GM18511 (cell line): ENCODE measurements at regions not wholly inside any gene's neighbourhood (a gene's known extent, or its start where the extent isn't known, plus 50 kb on each side); places are given as distances from the start of the nearest gene placed in this dataset.
"Not testable (repeated sequence)": the region's sequence is repeated elsewhere in the genome, so short reads cannot be mapped to it uniquely, and the experiment has no call there.

Experiments used
- ATAC-seq: cut with Tn5 transposase; IDR thresholded peaks from one replicate; pipeline ENCODE4 v1.9.1; 2021; ENCODE audit warnings: mild to moderate bottlenecking, moderate library complexity; ENCODE audit not compliant: unreplicated experiment

DNA sequence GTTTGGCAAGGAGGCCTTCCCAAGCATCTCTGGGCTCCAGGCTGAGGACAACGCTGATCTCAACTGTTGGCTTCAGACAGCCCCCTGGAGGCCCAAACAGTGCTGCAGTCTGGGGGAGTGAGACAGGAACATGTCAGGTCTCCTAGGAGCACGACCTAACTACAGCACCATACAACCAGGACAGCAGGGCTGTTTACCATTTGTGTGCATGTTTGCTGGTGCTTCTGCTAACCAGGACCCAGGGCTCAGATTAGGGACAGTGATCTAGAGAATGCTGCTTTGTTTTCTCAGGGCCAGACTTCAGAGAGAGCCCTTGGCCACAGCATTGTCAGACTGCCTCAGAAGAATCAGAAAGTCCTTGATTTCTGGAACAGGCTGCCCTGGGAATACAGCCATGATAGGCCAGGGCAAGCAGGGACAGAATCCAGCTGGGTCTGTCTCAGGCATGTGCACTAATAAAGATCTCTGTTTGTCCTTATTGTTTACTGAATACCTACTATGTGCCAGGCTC is 126.5 kb downstream of the VPREB1 start:
- no peak for ATAC-seq

- no peak for ATAC-seq
Measured at GRCh38 chr22:22372086-22372485, 127.5 kb downstream of the VPREB1 start.

- no peak for ATAC-seq
Measured at GRCh38 chr22:22374163-22374562, 129.6 kb downstream of the VPREB1 start.

- ATAC-seq, result no peak
Measured at GRCh38 chr22:22374579-22374978, 130.0 kb downstream of the VPREB1 start.

GRCh38 chr22:22375576-22376351 is 131.2 kb downstream of the VPREB1 start:
- ATAC-seq, result no peak

- no peak for ATAC-seq
Measured at GRCh38 chr22:22376352-22376706, 131.7 kb downstream of the VPREB1 start.

DNA sequence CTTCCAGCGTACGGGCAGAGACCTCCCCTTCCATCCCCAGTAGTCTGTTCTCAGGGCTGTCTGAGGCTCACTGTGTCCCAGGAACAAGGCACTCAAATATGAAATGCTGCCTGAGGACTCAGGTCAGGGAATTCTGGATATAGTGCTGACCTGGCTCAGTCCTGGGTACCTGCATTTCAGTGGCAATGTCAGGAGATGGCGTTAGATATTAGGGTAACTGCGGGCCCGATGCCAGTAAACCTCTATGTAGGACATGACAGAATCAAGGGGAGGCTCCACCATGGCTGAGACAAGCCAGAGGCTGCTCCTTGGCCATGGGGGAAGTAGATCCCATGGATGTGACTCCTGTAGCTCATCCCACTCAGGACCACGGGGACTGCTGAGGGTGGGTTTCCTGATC is 131.7 kb downstream of the ZNF280B start:
- ATAC-seq, result not testable (repeated sequence)

GRCh38 chr22:22377335-22377734 is 131.2 kb downstream of the ZNF280B start:
- no peak for ATAC-seq

DNA sequence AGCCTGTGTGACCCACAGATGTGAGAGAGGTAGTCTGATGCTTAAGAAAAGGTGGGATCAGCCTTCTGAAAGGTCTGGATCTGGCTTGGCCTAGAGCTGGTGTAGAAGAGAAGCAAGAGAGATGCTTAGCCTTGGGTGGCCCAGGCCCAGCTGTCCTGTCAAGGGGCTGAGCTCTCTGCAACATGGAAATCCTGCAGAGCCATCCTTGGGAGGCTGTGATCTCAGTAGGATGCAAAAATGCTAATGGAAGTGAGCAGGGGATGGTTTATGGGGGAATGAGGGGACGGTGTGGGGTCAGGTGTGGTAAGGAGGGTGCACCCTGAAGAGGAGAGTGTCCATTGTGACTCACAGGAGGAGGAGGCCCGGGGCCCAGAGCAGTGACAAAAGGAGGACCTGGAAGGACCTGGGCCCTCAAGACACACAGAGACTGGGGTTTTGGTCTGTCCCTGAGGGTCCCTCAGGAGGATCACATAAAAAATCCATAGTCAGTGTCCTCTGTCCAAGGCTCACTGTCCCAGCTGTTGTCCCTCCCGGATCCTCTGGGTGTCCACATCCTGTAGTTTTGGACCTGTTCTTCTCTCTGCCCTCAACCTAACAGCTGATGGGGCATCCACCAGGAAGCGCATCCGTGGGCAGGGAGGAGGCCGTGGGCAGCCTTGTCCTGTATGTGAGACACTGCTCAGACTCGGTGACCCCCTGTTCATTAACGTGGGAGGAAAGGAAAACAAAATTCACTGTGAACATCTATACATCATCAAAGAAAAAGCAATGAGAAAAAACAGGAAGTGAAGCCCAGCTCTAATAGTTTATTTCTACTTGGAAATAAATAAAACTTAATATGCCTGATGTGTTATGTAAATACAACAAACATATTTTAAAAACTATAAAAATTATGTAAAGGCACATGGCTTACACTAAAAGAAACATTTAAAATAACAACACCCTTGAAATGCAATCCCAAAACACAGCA is 129.8 kb downstream of the ZNF280B start:
- ATAC-seq, result no peak

DNA sequence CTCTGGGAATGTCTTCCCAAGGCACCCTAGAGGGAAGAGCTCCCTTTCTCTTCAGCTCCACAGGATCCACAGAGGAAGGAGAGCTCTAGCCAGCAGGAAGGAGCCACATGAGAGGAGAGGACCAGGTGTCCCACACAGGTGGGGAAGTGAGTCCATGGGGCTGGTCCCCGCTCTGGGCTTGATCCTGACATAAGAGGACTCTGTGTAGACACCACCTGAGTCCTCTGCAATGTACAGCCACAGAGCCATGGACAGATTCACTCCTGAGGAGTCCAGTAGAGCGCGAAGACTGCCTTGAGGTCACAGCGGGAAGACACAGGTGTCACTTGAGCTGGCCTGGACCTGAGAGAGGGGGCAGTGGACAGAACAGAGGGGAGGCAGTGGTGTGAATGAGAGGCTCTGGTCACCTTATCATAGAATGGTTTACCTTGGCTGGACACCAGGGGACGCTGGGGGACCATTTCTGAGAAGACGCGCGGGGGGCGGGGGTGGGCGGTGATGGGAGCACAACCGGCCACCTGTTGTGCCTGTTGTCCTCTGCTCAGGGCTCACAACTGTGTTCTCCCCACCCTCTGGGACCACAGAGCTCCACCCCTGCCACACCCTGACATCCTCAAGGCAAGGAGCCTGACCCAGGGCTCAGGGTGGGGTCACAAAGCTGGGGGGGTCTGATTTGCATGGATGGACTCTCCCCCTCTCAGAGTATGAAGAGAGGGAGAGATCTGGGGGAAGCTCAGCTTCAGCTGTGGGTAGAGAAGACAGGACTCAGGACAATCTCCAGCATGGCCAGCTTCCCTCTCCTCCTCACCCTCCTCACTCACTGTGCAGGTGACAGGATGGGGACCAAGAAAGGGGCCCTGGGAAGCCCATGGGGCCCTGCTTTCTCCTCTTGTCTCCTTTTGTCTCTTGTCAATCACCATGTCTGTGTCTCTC is 128.2 kb downstream of the ZNF280B start:
- no peak for ATAC-seq

- ATAC-seq, result not testable (repeated sequence)
Measured at GRCh38 chr22:22381292-22381691, 127.2 kb downstream of the ZNF280B start.

DNA sequence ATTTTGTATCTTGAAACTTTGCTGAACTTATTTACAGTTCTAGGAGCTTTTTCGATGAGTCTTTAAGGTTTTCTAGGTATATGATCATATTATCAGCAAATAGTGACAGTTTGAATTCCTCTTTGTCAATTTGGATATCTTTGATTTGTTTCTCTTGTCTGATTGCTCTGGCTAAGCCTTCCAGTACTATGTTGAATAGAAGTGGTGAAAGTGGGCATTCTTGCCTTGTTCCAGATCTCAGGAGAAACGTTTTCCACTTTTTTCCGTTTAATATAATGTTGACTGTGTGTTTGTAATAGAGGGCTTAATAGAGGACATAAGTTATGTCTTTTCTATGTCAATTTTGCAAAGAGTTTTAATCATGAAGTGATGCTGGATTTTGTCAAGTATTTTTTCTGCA is 124.3 kb downstream of the ZNF280B start:
- no peak for ATAC-seq

- ATAC-seq, result no peak
Measured at GRCh38 chr22:22384668-22385244, 123.8 kb downstream of the ZNF280B start.

DNA sequence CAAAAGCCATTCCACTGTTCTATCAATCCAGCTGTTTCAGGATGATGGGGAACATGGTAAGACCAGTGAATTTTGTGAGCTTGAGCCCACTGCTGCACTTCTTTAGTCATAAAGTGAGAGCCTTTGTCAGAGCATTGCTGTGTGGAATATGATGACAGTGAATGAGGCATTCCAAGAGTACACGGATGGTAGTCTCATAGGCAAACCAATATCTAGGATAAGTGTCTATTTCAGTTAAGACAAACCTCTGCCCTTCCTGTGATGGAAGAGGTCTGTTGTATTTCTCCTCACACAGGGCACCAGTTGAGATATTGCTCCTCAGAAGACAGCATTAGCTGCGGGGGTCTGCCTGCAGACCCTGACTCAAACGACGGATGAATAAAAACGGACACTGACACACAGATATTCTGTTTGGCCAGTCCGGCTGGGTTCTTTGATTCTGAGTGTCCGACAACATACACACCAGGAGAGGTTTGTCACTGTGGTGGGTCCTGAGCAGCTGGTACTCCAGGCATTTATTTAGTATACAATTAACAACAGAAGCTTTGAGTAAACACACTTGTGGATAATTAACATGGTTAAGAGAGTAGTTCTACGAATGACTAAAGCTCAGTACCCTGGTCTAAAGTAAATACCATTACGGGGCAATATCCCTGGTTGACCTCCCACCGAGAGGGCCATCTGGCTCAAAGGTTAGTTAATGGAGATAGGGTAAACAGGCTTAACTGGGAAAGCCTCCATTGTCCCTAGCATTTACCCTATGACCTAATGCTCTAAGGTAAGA is 121.7 kb downstream of the ZNF280B start:
- no peak for ATAC-seq

DNA sequence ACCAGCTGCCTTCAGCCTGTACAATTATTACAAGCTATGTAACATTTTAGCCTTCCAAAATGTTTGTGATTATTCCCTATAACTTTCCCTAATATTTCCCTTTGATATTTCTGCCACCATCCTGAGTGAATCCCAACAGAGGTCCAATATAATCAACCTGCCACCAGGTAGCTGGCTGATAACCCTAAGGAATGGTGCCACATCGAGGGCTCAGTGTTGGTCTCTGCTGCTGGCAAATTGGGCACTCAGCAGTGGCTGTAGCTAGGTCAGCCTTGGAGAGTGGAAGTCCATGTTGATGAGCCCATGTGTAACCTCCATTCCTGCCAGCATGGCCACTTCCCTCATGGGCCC is 121.2 kb downstream of the ZNF280B start:
- ATAC-seq, result no peak

- ATAC-seq, result no peak
Measured at GRCh38 chr22:22388090-22388489, 120.5 kb downstream of the ZNF280B start.

DNA sequence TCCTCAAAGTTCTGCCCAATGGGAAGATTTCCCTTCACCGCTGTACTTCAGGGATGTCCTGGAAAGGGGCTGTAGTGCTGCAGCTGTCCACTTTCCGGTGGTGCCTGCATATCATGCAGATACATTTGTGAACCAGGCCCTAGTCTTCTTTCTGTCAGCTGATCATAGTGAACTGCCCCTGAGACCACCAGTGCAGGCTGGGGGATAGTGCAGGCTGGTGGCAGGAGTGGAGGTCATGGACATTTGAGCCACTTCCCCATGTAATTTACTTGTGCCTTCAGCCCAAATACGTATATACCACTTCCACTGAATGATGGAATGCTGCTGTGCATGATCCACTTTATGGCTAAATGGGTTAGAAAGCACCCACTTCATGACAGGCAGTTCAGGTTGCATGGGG is 120.0 kb downstream of the ZNF280B start:
- ATAC-seq, result no peak

- no peak for ATAC-seq
Measured at GRCh38 chr22:22389467-22389866, 119.1 kb downstream of the ZNF280B start.

- no peak for ATAC-seq
Measured at GRCh38 chr22:22390989-22391388, 117.6 kb downstream of the ZNF280B start.

- ATAC-seq, result no peak
Measured at GRCh38 chr22:22391543-22391942, 117.0 kb downstream of the ZNF280B start.
